ENCODE measurements at regions not wholly inside any gene's neighbourhood (a gene's known extent, or its start where the extent isn't known, plus 50 kb on each side); places are given as distances from the start of the nearest gene placed in this dataset.

DNA sequence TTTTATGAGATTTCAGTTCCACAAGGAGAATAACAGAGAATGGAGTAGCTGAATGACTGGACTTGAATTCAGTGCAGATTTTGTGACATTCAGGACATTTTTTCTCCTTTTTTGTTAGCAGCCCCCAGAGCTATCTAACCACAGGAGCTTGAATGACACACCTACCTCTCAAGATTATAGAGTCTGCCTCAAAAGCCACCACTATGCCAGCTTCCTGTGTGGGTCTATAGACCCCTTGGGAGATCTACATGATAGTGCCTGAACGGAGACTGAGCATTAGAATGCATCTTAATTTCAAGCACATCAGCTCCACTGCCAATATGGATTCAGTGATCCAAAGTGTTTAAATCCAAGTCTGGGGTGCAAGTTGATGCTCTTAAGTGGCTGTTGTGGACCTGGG, 74.4 kb upstream of the ZNF648 start:
- 70% methylated on average over 1 of the region's 1 CpG for WGBS

DNA sequence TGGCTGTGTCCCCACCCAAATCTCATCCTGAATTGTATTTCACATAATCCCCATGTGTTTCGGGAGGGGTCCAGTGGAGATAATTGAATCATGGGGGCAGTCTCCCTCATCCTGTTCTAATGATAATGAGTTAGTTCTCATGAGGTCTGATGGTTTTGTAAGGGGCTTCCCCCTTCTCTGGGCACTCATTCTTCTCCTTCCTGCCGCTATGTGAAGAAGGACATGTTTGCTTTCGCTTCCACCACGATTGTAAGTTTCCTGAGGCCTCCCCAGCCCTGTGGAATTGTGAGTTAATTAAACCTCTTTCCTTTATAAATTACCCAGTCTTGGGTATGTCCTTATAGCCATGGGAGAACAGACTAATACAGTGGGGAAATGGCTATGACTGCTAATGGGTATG, 72.7 kb upstream of the ZNF648 start:
- no peak for DNase-seq (ENCODE audit: extremely low spot score)
- Histone ChIP-seq H3K4me3 (ENCODE audit: low read depth, low read length) (no peak overlapping the region), H3K36me3 (ENCODE audit: insufficient read depth) (no peaks in the 10 kb centered on the region), H3K4me1 (ENCODE audit: insufficient read depth) (no peaks in the 10 kb centered on the region), H3K27ac (ENCODE audit: low read depth) (no peak overlapping the region)
- 96% methylated on average over 4 of the region's 4 CpGs for WGBS

More for the DNA sequence above, 74.4 kb upstream of the ZNF648 start:
- Histone ChIP-seq H3K36me3 (ENCODE audit: insufficient read depth) (no peaks in the 10 kb centered on the region), H3K4me3 (ENCODE audit: low read depth, low read length) (no peak overlapping the region), H3K4me1 (ENCODE audit: insufficient read depth) (no peaks in the 10 kb centered on the region), H3K27ac (ENCODE audit: low read depth) (no peak overlapping the region)
- DNase-seq (ENCODE audit: extremely low spot score): no peak

- Histone ChIP-seq H3K36me3 (ENCODE audit: insufficient read depth) (no peaks in the 10 kb centered on the region), H3K4me1 (ENCODE audit: insufficient read depth) (no peaks in the 10 kb centered on the region)
- 92% methylated on average over 7 of the region's 7 CpGs for WGBS
These were observed 71.7 kb upstream of the ZNF648 start for GRCh38 chr1:182133181-182133580.

GRCh38 chr1:182129398-182129797, 67.9 kb upstream of the ZNF648 start:
- no peak for DNase-seq (ENCODE audit: extremely low spot score)
- 88% methylated on average over 9 of the region's 9 CpGs for WGBS
- Histone ChIP-seq H3K36me3 (ENCODE audit: insufficient read depth) (no peaks in the 10 kb centered on the region), H3K4me1 (ENCODE audit: insufficient read depth) (no peaks in the 10 kb centered on the region), H3K4me3 (ENCODE audit: low read depth, low read length) (no peak overlapping the region), H3K27ac (ENCODE audit: low read depth) (no peak overlapping the region)

More at GRCh38 chr1:182133181-182133580, 71.7 kb upstream of the ZNF648 start:
- Histone ChIP-seq H3K4me3 (ENCODE audit: low read depth, low read length) (no peak overlapping the region), H3K27ac (ENCODE audit: low read depth) (no peak overlapping the region)
- DNase-seq (ENCODE audit: extremely low spot score): no peak

GRCh38 chr1:182128502-182128901, 67.0 kb upstream of the ZNF648 start:
- H3K4me1 ChIP-seq (ENCODE audit: insufficient read depth): no peaks in the 10 kb centered on the region
- 92% methylated on average over 6 of the region's 6 CpGs for WGBS
- no peak overlapping the region for H3K4me3 ChIP-seq (ENCODE audit: low read depth, low read length)
- H3K36me3 ChIP-seq (ENCODE audit: insufficient read depth): no peaks in the 10 kb centered on the region
- DNase-seq (ENCODE audit: extremely low spot score): no peak
- H3K27ac ChIP-seq (ENCODE audit: low read depth): no peak overlapping the region

GRCh38 chr1:182127656-182128055, 66.1 kb upstream of the ZNF648 start:
- Histone ChIP-seq H3K4me3 (ENCODE audit: low read depth, low read length) (no peak overlapping the region), H3K4me1 (ENCODE audit: insufficient read depth) (no peaks in the 10 kb centered on the region), H3K27ac (ENCODE audit: low read depth) (no peak overlapping the region), H3K36me3 (ENCODE audit: insufficient read depth) (no peaks in the 10 kb centered on the region)
- 83% methylated on average over 3 of the region's 3 CpGs for WGBS
- no peak for DNase-seq (ENCODE audit: extremely low spot score)

DNA sequence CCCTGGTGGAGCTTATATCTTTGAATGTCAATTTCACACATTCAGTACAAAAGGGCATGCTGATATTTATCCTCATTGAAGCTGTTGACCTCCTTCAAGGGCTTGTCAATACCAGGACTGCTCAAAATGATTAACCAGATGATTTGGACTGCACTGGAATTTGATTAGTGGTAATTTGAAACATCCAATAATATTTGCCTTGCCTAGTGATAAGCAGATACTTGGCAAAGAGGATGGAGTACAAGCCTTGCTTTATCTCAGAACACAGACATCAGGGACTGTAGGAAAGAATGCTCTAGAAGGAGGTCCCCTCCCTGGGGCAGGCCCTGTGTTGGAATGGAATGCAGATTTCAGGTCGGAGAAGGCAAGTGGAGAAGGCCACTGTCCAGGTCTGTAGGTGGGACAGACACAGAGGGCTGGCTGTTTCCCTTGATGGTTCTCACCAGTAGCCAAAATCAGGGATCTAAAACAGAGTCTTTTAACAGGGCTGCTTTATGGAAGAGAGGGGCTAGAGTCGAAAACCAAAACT, 64.8 kb upstream of the ZNF648 start:
- DNase-seq (ENCODE audit: extremely low spot score): no peak
- WGBS: 71% methylated on average over 2 of the region's 2 CpGs
- Histone ChIP-seq H3K4me1 (ENCODE audit: insufficient read depth) (no peaks in the 10 kb centered on the region), H3K27ac (ENCODE audit: low read depth) (no peak overlapping the region), H3K4me3 (ENCODE audit: low read depth, low read length) (no peak overlapping the region), H3K36me3 (ENCODE audit: insufficient read depth) (no peaks in the 10 kb centered on the region)

DNA sequence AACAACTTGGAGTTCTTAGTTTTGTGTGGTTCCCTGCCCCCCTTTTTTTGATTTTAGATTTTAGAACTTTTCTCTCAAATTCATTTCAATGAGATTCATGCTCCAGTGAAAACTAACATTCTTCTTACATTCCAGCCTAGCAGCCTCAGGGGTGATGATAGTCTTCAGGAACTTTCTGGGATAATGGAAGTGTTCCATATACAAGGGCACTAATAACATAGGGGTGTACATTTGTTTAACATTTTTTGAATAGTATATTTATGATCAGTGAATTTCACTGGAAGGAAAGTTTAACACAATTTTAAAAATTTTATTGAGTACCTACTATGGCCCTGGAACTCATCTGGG, 61.4 kb upstream of the ZNF648 start:
- Histone ChIP-seq H3K4me1 (ENCODE audit: insufficient read depth) (no peaks in the 10 kb centered on the region), H3K27ac (ENCODE audit: low read depth) (no peak overlapping the region), H3K36me3 (ENCODE audit: insufficient read depth) (no peaks in the 10 kb centered on the region), H3K4me3 (ENCODE audit: low read depth, low read length) (no peak overlapping the region)
- no peak for DNase-seq (ENCODE audit: extremely low spot score)

- 80% methylated on average over 1 of the region's 1 CpG for WGBS
- no peaks in the 10 kb centered on the region for H3K36me3 ChIP-seq (ENCODE audit: insufficient read depth)
- H3K4me1 ChIP-seq (ENCODE audit: insufficient read depth): no peaks in the 10 kb centered on the region
- H3K27ac ChIP-seq (ENCODE audit: low read depth): no peak overlapping the region
- H3K4me3 ChIP-seq (ENCODE audit: low read depth, low read length): no peak overlapping the region
- no peak for DNase-seq (ENCODE audit: extremely low spot score)
These were observed 60.9 kb upstream of the ZNF648 start for GRCh38 chr1:182122256-182122912.

DNA sequence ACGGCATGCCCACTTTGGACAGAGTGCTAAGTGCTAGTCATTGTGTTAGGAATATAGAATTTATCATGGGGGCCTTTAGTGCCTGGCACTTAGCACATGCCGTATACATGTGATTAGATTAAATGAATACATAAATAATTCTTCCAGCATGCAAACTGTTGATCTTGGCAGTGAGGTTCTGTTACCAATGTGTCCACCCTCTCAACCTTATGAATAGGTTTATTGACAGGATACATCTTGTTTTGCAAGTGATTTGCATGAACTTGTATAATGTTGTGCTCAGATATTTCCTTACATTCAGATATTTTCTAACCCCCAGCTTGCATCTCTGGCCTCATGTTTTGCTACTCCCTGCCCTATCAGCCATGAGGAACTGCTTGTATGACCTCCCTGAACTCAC, 60.3 kb upstream of the ZNF648 start:
- H3K27ac ChIP-seq (ENCODE audit: low read depth): no peak overlapping the region
- no peaks in the 10 kb centered on the region for H3K36me3 ChIP-seq (ENCODE audit: insufficient read depth)
- 94% methylated on average over 2 of the region's 2 CpGs for WGBS
- no peaks in the 10 kb centered on the region for H3K4me1 ChIP-seq (ENCODE audit: insufficient read depth)
- no peak overlapping the region for H3K4me3 ChIP-seq (ENCODE audit: low read depth, low read length)
- DNase-seq (ENCODE audit: extremely low spot score): no peak

GRCh38 chr1:182120411-182121258, 59.1 kb upstream of the ZNF648 start:
- Histone ChIP-seq H3K36me3 (ENCODE audit: insufficient read depth) (no peaks in the 10 kb centered on the region), H3K4me3 (ENCODE audit: low read depth, low read length) (no peak overlapping the region), H3K4me1 (ENCODE audit: insufficient read depth) (no peaks in the 10 kb centered on the region), H3K27ac (ENCODE audit: low read depth) (no peak overlapping the region)
- WGBS: 65% methylated on average over 17 of the region's 17 CpGs
- DNase-seq (ENCODE audit: extremely low spot score): no peak

- Histone ChIP-seq H3K27ac (ENCODE audit: low read depth) (no peak overlapping the region), H3K4me1 (ENCODE audit: insufficient read depth) (no peaks in the 10 kb centered on the region), H3K4me3 (ENCODE audit: low read depth, low read length) (no peak overlapping the region), H3K36me3 (ENCODE audit: insufficient read depth) (no peaks in the 10 kb centered on the region)
- WGBS: 71% methylated on average over 7 of the region's 7 CpGs
- DNase-seq (ENCODE audit: extremely low spot score): no peak
These were observed 58.1 kb upstream of the ZNF648 start for GRCh38 chr1:182119631-182120030.

GRCh38 chr1:182118851-182119250, 57.3 kb upstream of the ZNF648 start:
- H3K4me3 ChIP-seq (ENCODE audit: low read depth, low read length): no peak overlapping the region
- H3K4me1 ChIP-seq (ENCODE audit: insufficient read depth): no peaks in the 10 kb centered on the region
- no peak for DNase-seq (ENCODE audit: extremely low spot score)
- H3K36me3 ChIP-seq (ENCODE audit: insufficient read depth): no peaks in the 10 kb centered on the region
- no peak overlapping the region for H3K27ac ChIP-seq (ENCODE audit: low read depth)

GRCh38 chr1:182114627-182115023, 53.1 kb upstream of the ZNF648 start:
- Histone ChIP-seq H3K36me3 (ENCODE audit: insufficient read depth) (no peaks in the 10 kb centered on the region), H3K27ac (ENCODE audit: low read depth) (no peak overlapping the region), H3K4me1 (ENCODE audit: insufficient read depth) (no peaks in the 10 kb centered on the region), H3K4me3 (ENCODE audit: low read depth, low read length) (no peak overlapping the region)
- no peak for DNase-seq (ENCODE audit: extremely low spot score)
- WGBS: 52% methylated on average over 9 of the region's 9 CpGs

All from urinary bladder (tissue), 3 donors.